Hematopoietic multipotent progenitor cell treated with erythropoietin and hydrocortisone succinate and interleukin-3 and kit ligand, for 8 days (in vitro differentiated cells): ENCODE measurements at regions not wholly inside any gene's neighbourhood (a gene's known extent, or its start where the extent isn't known, plus 50 kb on each side); places are given as distances from the start of the nearest gene placed in this dataset.
"Not testable (repeated sequence)": the region's sequence is repeated elsewhere in the genome, so short reads cannot be mapped to it uniquely, and the experiment has no call there.

Experiments used
- DNase-seq: peaks from one replicate; pipeline ENCODE4 v3.0.0-alpha.2; 2015

DNA sequence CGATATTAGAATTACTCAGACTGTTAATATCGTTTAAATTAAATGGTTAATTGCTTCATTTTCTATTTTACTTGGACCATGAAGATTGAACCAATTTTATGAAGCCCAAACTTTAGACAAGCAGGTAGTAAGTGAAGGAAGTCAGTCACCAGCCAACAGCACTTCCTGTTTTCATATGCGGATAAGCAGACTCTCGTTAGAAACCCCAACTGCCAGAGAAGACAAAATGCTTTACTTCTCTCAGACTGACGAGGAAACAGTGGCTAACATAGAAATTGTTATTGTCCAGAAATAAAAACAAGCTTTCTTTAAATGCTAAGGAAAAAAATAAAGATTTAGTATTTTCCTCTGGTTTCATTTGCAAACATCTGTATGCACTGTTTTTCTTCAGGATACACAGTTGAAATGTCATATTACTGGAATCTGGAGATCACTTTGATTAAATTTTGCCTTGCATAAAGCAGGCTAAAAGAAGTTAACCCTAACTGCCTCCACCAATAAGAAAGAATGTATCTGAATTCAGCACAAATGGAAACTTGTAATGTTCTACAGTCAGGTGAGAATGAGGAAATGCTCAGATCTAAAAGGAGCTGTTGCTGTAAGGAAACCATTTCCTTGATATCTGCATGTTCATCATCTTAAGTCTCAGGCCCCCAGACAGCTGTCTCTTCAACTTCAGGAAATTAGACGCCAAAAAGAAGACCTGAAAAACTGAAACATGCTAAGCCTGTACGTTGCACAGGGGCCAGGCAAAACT, 129.8 kb upstream of the SAMSN1 start:
- DNase-seq = peak; percentile 48

DNA sequence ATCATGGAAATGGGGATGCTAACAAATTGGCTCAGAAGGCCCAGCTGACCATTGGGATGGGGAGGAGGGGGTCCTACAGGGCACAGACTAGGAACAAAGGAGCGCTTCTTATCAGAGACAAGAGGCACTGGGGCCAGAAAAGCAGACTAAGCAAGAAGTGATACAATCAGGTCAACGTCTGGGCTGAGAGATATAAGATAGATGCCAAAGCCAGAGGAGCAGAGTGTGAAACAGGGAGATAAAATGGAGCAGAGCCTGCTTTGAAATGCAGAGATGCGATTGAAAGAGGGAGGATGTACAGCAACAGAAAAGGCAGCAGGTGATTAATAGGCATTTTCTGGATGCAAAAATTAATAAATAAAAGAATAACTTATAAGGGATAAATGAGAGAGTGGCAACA, 127.5 kb upstream of the SAMSN1 start:
- DNase-seq = peak; percentile 66

DNA sequence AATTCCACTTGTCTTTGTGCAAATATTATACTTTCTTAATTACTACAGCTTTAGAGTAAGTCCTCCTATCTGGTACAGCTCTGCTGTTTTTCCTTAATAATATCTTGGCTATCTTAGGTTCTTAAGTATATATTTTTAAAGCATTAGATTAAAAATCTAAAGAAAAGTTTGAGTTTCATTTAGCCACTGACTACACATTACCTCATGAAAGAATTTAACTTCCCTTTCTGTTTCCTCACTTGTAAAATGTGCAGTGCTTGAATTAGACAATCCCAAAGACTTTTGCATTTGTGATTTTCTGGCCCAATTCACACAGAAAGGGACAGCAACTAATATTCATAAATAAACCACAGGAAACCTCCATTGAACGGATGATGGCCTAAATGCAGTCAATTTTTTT, 126.4 kb upstream of the SAMSN1 start:
- DNase-seq = no peak

DNA sequence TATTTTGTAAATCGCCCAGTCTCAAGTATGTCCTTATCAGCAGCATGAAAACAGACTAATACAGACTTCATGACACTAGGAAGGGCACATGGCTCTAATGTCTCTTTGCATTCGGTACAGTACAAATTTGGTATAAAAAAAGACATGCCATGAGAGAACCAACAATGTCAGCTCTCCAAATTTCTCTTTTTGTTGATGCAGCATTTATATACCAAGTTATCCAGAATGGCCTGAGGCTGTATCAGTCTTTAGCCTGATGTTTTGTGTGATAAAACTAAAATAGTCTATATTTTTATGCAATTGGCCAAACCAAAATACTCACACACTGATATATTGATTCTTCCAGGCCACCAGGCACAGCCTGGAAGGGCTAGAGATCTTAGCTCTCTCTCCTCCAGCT, 124.3 kb upstream of the SAMSN1 start:
- no peak for DNase-seq

DNA sequence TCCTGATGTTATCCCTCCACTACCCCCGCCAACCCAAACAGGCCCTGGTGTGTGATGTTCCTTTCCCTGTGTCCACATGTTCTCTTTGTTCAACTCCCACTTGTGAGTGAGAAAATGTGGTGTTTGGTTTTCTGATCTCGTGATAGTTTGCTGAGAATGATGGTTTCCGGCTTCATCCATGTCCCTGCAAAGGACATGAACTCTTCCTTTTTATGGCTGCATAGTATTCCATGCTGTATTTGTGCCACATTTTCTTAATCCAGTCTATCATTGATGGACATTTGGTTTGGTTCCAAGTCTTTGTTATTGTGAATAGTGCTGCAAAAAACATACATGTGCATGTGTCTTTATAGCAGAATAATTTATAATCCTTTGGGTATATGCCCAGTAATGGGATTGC, 123.0 kb upstream of the SAMSN1 start:
- DNase-seq = not testable (repeated sequence)

DNA sequence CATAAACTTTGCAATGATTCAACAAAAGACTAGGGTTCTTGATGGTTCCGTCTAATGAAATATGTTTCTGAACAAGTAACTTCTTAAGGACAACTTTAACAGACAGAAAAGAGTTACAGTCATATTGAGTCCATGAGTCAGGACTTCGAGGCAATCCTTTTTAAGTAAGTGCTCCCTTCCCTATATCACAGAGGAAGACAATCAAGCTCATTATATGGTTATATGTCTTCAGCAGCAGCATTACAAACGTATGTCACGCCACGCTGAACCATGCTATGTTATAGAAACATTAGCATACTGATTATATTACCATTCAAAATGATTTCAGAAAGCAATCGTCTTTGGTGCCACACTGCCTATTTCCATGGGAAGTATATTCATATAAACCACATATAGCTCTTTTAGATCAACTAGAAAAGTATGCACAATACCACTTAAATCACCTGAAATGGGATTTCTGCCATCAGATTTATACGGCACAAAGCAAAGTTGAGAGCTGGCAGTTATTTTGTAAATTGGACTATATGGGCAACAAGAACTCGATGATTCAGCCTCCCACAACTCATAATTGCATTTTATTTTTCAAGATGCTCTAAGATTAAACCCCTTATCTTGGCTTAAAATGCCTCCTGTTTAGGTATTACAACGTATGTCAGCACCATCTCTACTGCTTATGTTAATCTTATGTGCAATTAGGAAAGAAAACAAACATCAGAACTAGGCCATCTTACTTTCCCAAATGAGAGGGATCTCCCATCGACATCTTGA, 111.3 kb upstream of the SAMSN1 start:
- DNase-seq = no peak

DNA sequence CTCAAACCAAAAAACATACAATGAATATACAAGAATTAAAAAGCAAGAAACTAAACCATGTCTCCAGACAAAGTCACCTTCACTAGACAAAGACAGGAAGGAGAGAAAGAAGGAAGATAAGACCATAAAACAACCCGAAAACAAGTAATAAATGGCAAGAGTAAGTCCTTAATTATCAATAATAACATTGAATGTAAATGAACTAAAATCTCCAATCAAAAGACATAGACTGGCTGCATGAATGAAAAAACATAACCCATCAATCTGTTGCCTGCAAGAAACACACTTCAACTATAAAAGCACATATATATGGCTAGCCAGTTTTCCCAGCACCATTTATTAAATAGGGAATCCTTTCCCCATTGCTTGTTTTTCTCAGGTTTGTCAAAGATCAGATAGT, 100.8 kb upstream of the SAMSN1 start:
- DNase-seq = no peak

DNA sequence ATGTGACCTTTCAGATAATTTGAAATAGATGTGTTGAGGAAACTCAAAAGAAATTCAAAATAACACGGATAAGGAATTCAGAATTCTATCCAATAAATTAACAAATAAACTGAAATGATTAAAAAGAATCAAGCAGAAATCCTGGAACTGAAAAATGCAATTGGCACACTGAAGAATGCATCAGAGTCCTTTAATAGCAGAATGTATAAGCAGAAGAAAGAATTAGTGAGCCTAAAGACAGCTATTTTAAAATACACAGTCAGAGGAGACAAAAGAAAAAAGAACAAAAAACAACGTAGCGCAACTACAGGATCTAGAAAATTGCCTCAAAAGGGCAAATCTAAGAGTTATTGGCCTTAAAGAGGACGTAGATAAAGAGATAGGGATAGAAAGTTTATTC, 99.6 kb upstream of the SAMSN1 start:
- no peak for DNase-seq

DNA sequence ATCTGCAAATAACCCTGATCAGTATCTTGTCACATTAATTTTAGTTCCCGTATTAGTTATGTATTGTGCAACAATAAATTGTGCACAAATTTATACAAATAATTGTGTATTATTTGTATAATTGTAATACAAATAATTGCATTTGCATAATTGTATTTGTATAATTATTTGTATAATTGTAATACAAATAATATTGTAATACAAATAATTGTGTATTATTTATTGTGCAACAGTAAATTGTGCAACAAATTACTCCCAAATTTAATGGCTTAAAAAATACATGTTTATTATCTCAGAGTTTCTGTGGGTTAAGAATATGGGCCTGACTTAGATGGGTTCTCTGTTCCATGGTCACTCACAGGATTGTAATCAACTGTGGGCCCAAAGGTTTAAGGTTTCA, 86.2 kb upstream of the SAMSN1 start:
- no peak for DNase-seq

DNA sequence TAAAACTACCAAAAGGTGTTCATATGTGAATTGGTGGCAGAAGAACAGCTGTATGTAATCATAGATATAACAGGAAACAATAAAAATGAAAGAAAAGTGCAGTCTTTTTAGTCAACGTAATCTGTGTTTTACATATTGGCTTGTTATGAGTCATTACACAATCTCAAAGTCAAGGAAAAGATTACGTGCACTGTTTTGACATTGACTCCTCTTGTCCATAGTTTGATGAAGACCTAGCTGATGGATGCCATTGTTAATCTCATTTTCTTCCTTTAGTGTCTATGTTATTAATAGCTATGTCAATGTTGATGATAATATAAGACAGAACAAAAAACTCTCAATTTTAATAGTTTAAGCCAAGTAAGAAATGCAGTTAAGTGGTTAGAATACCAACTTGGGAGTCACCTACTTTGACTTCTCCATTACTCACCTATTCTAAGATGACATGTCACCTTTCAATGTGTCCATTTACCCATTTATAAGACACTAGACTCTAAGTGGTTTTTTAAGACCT, 84.5 kb upstream of the SAMSN1 start:
- DNase-seq = peak; percentile 23

DNA sequence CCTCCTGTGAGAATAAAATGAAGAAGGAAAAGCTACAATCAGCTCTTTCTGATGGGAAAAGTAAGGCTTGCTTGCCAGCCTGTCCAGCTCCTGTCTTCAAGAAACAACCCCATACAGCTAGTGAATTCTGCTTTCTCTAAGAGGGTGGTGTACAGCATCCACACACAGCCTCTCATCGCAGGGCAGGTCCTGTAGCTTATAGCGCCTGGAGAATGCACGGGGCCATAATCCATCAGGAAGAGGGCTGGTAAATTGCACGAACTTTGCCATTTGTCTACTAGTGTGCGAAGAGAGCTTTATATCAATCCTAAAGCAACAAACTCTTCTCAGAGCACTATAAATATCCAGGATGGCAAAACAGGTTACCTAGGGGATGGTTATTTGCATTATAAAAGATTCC, 83.3 kb upstream of the SAMSN1 start:
- DNase-seq = no peak

DNA sequence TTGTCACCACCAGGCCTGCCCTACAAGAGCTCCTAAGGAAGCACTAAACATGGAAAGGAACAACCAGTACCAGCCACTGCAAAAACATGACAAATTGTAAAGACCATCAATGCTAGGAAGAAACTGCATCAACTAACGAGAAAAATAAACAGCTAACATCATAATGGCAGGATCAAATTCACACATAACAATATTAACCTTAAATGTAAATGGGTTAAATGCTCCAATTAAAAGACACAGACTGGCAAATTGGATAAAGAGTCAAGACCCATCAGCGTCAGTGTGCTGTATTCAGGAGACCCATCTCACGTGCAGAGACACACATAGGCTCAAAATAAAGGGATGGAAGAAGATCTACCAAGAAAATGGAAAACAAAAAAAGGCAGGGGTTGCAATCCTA, 77.0 kb upstream of the SAMSN1 start:
- DNase-seq = not testable (repeated sequence)

DNA sequence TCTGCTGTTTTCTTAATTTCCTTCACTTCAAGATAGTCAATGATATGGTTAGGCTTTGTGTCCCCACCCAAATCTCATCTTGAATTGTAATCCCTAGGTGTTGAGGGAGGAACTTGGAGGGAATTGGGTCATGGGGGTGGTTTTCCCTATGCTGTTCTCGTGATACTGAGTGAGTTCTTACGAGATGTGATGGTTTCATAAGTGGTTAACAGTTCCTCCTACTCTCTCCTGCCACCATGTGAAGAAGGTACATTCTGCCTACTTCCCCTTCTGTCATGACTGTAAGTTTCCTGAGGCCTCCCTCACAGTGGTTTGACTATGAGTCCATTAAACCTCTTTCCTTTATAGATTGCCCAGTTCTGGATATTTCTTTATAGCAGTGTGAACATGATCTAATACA, 74.0 kb upstream of the SAMSN1 start:
- DNase-seq = no peak

DNA sequence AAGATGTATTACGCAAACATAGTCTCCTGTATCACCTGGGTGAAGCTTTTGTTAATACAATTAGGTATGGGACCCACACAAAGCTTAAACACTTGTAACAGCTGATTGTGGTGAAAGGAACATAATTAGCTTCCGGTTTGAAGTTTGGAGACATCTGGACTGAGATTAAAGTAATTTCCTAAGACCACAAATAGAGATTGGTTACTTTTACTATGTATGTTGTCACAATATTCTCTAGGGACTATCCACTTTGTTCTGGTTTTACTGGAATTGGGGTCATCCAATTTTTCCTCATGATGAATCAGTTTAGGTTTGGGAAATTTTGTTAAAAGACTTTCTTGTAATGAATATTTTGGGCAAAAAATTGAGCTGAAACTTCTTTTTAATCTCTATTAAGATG, 71.8 kb upstream of the SAMSN1 start:
- DNase-seq = no peak

DNA sequence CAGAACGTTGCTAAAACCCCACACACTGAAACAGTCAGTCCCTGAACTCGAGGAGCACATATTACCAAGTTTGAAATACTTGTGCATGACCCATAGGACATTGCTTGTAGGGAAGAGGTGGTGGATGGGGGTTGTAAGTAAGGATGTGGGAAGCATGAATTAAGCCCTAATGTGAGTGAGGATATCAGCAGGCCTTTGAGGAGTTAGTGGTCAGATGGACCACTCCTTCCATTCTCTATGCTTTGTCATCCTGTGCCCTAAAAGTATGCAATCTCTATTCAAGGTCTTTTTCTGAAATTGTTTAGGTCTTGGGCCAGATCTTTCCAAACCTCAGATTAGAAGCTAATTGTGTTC, 70.9 kb upstream of the SAMSN1 start:
- no peak for DNase-seq

DNA sequence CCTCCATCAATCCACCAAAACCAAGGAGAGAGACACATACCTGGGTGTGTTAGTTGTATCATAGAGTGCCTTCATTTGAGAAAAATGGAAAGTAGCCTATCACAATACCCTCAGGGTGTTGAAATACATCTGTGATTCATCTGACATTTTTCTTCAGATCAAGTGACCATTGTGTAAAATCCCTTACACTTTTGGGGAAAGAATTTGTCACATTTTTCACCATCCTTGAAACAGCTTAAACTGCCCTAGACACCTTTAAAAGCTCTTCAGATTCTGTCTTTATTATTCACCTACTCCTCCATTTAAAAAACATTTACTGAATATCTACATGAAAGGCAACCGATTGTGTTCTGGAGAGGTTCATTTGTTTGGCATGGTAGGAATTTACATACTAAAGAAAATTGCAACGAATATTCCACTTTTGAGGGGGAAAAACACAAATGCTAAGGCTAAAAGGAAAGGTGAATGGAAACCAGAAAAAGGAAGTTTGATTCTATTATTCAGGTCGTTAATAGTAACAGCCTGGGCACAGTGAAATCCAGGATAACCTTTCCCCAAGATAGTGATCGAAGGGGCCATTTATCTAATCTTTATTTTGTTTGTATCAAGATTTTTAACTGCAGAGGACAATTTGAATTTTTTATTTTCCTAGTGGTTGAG, 70.4 kb upstream of the SAMSN1 start:
- DNase-seq = no peak

DNA sequence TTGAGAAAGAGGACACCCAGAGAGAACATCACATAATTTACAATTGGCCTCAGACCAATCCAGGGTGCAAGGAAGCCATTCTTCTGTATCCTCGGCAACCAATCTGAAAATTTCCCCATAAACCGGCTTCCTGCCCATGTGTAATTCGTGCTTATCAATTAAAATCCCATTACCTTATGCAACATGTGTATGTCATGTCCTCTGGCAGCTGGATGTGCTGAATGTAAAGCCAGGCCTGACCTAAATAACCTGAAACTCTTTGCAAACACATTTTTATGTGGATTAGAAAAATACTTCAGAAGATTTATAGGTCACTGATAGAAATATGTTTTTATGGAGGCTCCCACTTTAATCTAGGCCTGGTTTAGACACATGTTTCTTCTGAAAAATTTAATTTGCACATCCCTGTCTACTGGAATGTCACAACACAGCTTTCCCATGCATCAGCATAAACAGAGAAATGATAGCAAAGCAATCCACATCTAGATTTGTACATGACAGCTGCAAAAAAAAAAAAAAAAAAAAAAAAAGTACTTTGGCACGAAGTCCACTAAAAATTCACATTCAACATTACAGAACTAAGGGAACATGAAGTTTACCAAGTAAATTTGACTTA, 69.4 kb upstream of the SAMSN1 start:
- no peak for DNase-seq

DNA sequence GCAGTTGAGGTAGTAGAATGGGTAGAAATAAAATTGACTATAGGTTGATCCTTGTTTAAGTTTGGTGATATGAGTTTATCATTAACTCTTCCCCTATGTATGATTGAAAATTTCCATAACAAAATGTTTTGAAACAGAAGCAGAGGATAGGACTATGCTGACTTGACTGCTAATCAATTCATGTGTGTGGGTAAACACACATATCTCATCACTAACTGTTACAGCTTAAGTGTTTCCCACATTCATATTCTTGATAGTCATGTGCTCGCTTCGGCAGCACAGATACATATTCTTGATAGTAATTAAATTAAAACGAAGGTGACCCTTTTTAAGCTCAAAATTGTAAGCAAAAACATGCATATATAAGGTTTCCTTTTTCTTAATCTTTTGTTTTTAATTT, 68.2 kb upstream of the SAMSN1 start:
- DNase-seq = no peak

DNA sequence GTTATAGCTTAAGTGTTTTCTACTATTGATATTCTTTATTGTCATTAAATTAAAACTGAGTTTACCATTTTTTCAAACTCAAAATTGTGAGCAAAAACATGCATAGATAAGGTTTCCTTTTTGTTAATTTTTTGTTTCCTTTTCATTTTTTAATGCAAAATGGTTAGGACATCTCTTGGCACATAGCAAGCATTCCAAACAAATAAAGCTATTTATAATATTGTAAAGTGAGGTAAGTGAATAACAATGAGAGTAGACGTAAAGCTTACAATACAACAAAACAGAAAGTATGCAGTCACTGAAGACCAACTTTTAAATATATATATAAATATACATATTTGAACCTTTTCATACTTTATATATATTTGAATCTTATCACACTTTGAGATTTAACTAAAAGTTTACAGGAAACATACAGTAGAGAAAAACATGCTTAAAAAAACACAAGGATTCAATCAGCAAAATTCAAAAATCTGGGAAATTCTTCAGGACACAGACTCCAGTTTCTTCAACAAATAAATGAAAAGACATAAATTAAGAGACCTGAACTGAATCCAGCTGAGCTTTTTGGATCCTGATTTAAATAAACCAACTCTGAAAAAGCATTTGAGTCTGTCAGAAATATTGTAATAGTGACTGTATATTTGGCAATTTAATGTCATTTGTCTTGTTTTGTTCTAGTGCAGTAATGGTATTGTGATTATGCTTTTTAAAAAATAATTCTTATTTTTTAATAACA, 67.5 kb upstream of the SAMSN1 start:
- no peak for DNase-seq

DNA sequence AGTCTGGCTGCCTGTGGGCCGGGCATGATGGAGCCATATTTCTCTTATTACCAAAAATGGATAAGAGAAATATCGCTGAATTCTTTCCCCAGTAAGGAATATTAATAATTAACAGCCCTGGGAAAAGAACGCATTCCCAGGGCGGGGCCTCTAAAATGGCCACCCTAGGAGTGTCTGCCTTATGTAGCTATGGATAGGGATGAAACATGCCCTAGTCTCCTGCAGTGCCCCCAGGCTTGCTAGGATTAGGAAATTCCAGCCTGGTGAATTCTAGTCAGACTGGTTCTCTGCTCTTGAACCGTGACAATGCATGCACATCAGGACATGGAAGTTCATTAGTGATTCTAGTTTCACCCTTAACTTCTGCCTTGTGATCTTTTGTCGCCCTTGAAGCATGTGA, 64.0 kb upstream of the SAMSN1 start:
- DNase-seq = not testable (repeated sequence)

DNA sequence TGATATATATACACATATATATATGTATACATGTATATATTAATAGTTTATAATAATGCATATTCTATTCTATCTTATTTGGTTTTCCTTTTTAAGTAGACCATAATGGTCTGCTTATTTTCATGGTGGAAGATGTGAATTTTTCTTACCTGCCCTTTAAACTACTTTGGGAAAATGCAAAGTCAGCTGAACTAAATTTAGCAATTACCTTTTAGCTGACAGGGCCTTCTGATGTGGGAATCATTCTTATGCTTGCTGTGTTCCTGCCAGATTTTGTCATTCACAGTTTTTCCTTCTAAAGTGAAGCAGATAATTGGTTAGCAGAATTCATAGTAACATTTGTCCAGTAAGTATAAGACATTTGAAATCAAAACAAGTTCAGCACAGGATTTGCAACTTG, 63.2 kb upstream of the SAMSN1 start:
- no peak for DNase-seq

DNA sequence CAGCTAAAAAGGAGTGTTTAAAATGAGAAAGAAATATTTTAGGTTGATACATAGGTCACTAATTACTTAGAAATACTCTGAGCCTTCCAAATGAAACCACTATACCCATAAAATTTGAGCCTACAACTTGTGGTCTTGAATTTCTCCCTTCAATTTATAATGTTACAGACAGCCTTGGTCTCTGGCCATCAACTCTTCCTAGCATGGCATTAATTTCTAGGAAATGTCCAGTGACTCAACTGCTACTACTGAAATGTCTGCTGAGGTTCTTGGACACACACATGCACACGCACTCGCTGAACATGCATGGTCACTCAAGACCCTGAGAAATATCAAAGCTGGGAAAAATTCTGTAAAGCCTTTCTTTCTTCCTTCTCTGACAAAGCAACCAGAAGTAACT, 61.1 kb upstream of the SAMSN1 start:
- no peak for DNase-seq

DNA sequence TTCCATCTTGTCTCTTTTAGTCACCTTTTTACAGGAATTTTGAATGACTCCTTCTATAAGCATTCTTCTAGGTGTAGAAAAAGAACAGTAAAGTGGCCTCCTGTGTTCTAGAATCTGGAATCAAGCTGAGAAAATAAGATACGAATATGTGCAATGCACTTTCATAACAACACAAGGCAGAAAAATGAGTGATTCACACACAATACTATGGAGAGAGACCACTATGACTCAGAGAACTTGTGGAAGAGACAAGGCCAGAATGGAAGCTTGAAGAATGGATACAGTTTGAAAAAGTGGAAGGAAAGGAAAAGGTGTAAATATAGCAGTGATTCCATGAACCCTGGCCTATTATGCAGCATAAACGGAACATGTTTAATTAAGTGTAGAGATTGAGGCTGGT, 57.1 kb upstream of the SAMSN1 start:
- no peak for DNase-seq
